Neural cell (in vitro differentiated cells): ENCODE measurements at regions not wholly inside any gene's neighbourhood (a gene's known extent, or its start where the extent isn't known, plus 50 kb on each side); places are given as distances from the start of the nearest gene placed in this dataset.
"Not testable (repeated sequence)": the region's sequence is repeated elsewhere in the genome, so short reads cannot be mapped to it uniquely, and the experiment has no call there.

Experiments used
- H2AFZ ChIP-seq: fragments of 200-600, 300-800 bp; sonication (generic), shearing (Covaris generic); 2 replicates; pipeline ENCODE4 v1.6.0; 2014; ENCODE audit warnings: low read depth, mild to moderate bottlenecking, antibody characterized with exemption, low read length, moderate library complexity
- H3F3A ChIP-seq: fragments of 200-600 bp; shearing (Covaris generic); 2 replicates; pipeline ENCODE4 v1.6.1; 2016; ENCODE audit warnings: mild to moderate bottlenecking, moderate library complexity, mixed read lengths, antibody characterized with exemption, low read length; ENCODE audit not compliant: insufficient read depth, poor library complexity, severe bottlenecking
- H3K27ac ChIP-seq: fragments of 200-600, 300-800 bp; sonication (generic), shearing (Covaris generic); 2 replicates; pipeline ENCODE4 v1.5.1; 2014; ENCODE audit warnings: mild to moderate bottlenecking, low read length, moderate library complexity
- H3K27me3 ChIP-seq: fragments of 300-800, 200-600 bp; sonication (generic), shearing (Covaris generic); 2 replicates; pipeline ENCODE4 v1.6.0; 2014; ENCODE audit warnings: mild to moderate bottlenecking, low read depth, low read length, moderate library complexity; ENCODE audit not compliant: insufficient read depth
- H3K36me3 ChIP-seq: fragments of 300-800, 200-600 bp; sonication (generic), shearing (Covaris generic); 2 replicates; pipeline ENCODE4 v1.5.1; 2014; ENCODE audit warnings: mild to moderate bottlenecking, antibody characterized with exemption, low read length, moderate library complexity; ENCODE audit not compliant: insufficient read depth
- H3K4me2 ChIP-seq: fragments of 300-800, 200-600 bp; sonication (generic), shearing (Covaris generic); 2 replicates; pipeline ENCODE4 v1.6.0; 2014; ENCODE audit warnings: mild to moderate bottlenecking, low read length
- H3K4me3 ChIP-seq: fragments of 300-800, 200-600 bp; sonication (generic), shearing (Covaris generic); 2 replicates; pipeline ENCODE4 v1.5.1; 2014; ENCODE audit warnings: mild to moderate bottlenecking, low read length, moderate library complexity
- H3K79me2 ChIP-seq: fragments of 200-600 bp; shearing (Covaris generic); replicated peaks from 2 replicates; pipeline ENCODE4 v1.6.0; 2014; ENCODE audit warnings: mild to moderate bottlenecking, low read length, moderate library complexity; ENCODE audit not compliant: insufficient read depth
- H3K9ac ChIP-seq: fragments of 300-800, 200-600 bp; sonication (generic), shearing (Covaris generic); 2 replicates; pipeline ENCODE4 v1.6.1; 2016; ENCODE audit warnings: mild to moderate bottlenecking, low read length, mixed read lengths
- H3K9me2 ChIP-seq: fragments of 200-600 bp; shearing (Covaris generic); 2 replicates; pipeline ENCODE4 v1.6.1; 2016; ENCODE audit warnings: mild to moderate bottlenecking, low read length, mixed read lengths; ENCODE audit not compliant: insufficient read depth
- H3K9me3 ChIP-seq: fragments of 200-600, 300-800 bp; sonication (generic), shearing (Covaris generic); 2 replicates; pipeline ENCODE4 v1.6.1; 2016; ENCODE audit warnings: mild to moderate bottlenecking, mixed run types, low read length, moderate library complexity, mixed read lengths
- H4K20me1 ChIP-seq: fragments of 200-600 bp; shearing (Covaris generic); 2 replicates; pipeline ENCODE4 v1.6.1; 2016; ENCODE audit warnings: mild to moderate bottlenecking, mixed run types; ENCODE audit not compliant: insufficient read depth
- EP300 ChIP-seq: fragments of 450-650 bp; conservative IDR thresholded peaks from 2 replicates; pipeline ENCODE4 v1.6.1; 2014; ENCODE audit warnings: antibody characterized with exemption, mild to moderate bottlenecking, moderate library complexity; ENCODE audit not compliant: poor library complexity, severe bottlenecking
- MXI1 ChIP-seq: fragments of 450-650 bp; conservative IDR thresholded peaks from 2 replicates; pipeline ENCODE4 v1.6.1; 2014; ENCODE audit warnings: antibody characterized with exemption, mild to moderate bottlenecking; ENCODE audit not compliant: poor library complexity, severe bottlenecking
- RAD21 ChIP-seq: fragments of 450-650 bp; conservative IDR thresholded peaks from 2 replicates; pipeline ENCODE4 v1.6.1; 2014; ENCODE audit warnings: antibody characterized with exemption, mild to moderate bottlenecking, moderate library complexity
- REST ChIP-seq: IDR thresholded peaks from 2 replicates; pipeline ENCODE4 v1.6.1; 2012; ENCODE audit warnings: borderline replicate concordance
- SMC3 ChIP-seq: fragments of 450-650 bp; conservative IDR thresholded peaks from 2 replicates; pipeline ENCODE4 v1.6.1; 2014; ENCODE audit warnings: antibody characterized with exemption, mild to moderate bottlenecking, moderate library complexity; ENCODE audit not compliant: poor library complexity
- TAF1 ChIP-seq: IDR thresholded peaks from 2 replicates; pipeline ENCODE4 v1.6.1; 2012; ENCODE audit warnings: low read depth

GRCh38 chr2:52594026-52594425 is 1173.6 kb upstream of the CHAC2 start:
- H3K9me3 ChIP-seq, result no peaks in the 10 kb centered on the region
- no peak overlapping the region for H3K4me3 ChIP-seq
- no peaks in the 10 kb centered on the region for H4K20me1 ChIP-seq
- H2AFZ ChIP-seq, result no peak overlapping the region
- no peak overlapping the region for H3K27ac ChIP-seq
- TF ChIP-seq MXI1, result no peak
- no peaks in the 10 kb centered on the region for H3K27me3 ChIP-seq
- no peak overlapping the region for H3K4me2 ChIP-seq
- H3K9me2 ChIP-seq, result no peaks in the 10 kb centered on the region
- no peaks in the 10 kb centered on the region for H3F3A ChIP-seq
- no peaks in the 10 kb centered on the region for H3K36me3 ChIP-seq
- H3K79me2 ChIP-seq, result no peaks in the 10 kb centered on the region
- H3K9ac ChIP-seq, result no peak overlapping the region

GRCh38 chr2:52584071-52584470 is 1183.5 kb upstream of the CHAC2 start:
- H3F3A ChIP-seq, H3K27me3 ChIP-seq, H3K4me3 ChIP-seq, H2AFZ ChIP-seq, H3K27ac ChIP-seq, H3K4me2 ChIP-seq, H3K9me3 ChIP-seq, H3K9ac ChIP-seq, H3K9me2 ChIP-seq, H4K20me1 ChIP-seq, H3K79me2 ChIP-seq, H3K36me3 ChIP-seq: not testable (repeated sequence)

GRCh38 chr2:52572469-52572894 is 1195.1 kb upstream of the CHAC2 start:
- Histone ChIP-seq H3F3A (no peaks in the 10 kb centered on the region), H3K9ac (no peak overlapping the region), H3K79me2 (no peaks in the 10 kb centered on the region), H3K4me3 (no peak overlapping the region), H3K27me3 (no peaks in the 10 kb centered on the region), H3K4me2 (no peak overlapping the region), H3K9me2 (no peaks in the 10 kb centered on the region), H3K36me3 (no peaks in the 10 kb centered on the region), H3K27ac (no peak overlapping the region), H4K20me1 (no peaks in the 10 kb centered on the region), H2AFZ (no peak overlapping the region), H3K9me3 (peaks cover 4% of the 10 kb centered on the region)
- TF ChIP-seq EP300 (no peak), RAD21 (no peak), REST (no peak), TAF1 (no peak), SMC3 (no peak)
